K562 (cell line): ENCODE measurements at regions not wholly inside any gene's neighbourhood (a gene's known extent, or its start where the extent isn't known, plus 50 kb on each side); places are given as distances from the start of the nearest gene placed in this dataset.

Source experiments
- DPF2 ChIP-seq: fragments of 450-650 bp; IDR thresholded peaks from 2 replicates; pipeline ENCODE4 v1.6.1; 2016
- IRF2 ChIP-seq: sonication (generic); formaldehyde crosslinking; IDR thresholded peaks from 2 replicates; pipeline ENCODE4 v1.8.1; 2022; ENCODE audit warnings: mild to moderate bottlenecking, missing genetic modification reagents

GRCh38 chr5:88606173-88606572 is 276.8 kb downstream of the MEF2C start:
- no peak for TF ChIP-seq IRF2 (CRISPR knock-in tag)
- TF ChIP-seq DPF2, result no peak
